GM19452 (cell line): ENCODE measurements at regions not wholly inside any gene's neighbourhood (a gene's known extent, or its start where the extent isn't known, plus 50 kb on each side); places are given as distances from the start of the nearest gene placed in this dataset.
"Not testable (repeated sequence)": the region's sequence is repeated elsewhere in the genome, so short reads cannot be mapped to it uniquely, and the experiment has no call there.

Experiments
- ATAC-seq: cut with Tn5 transposase; IDR thresholded peaks from one replicate; pipeline ENCODE4 v1.9.1; 2021; ENCODE audit not compliant: unreplicated experiment

GRCh38 chr2:36235882-36236281 lies 119.7 kb upstream of the CRIM1 start:
- no peak for ATAC-seq

DNA sequence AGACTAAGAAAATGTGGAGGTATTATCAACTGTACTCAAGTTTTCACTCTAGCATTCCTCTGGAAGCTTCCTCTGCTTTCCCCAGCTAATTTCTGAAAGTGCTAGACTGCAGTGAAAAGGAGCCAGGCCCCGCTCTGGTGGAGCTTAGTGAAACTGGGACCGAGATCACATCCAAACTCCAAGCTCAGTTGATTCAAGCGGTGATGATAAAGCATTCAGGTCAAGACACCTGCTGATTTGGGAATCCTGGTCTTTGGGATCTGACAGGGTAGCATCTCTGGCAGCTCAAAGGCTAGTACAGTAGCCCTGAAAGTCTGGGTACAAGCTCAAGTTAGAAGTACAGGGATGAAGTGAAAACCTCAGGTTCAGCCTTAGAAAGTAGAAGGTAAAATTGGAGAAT lies 120.2 kb upstream of the CRIM1 start:
- no peak for ATAC-seq

DNA sequence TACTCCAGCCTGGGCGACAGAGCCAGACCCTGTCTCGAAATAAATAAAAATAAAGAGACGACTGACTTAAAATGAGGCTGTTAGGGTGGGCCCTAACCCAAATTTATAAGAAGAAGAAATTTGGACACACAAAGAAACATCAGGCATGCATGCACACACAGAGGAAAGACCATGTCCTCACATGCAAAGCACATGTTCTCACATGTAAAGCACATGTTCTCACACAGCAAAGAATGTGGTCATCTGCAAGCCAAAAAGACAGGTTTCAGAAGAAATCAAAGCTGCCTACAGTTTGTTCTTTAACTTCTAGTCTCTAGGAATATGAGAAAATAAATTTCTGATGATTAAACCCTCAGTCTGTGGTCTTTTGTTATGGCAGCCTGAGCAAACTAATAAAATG lies 132.3 kb upstream of the CRIM1 start:
- no peak for ATAC-seq

GRCh38 chr2:36222485-36222884 lies 133.1 kb upstream of the CRIM1 start:
- no peak for ATAC-seq

DNA sequence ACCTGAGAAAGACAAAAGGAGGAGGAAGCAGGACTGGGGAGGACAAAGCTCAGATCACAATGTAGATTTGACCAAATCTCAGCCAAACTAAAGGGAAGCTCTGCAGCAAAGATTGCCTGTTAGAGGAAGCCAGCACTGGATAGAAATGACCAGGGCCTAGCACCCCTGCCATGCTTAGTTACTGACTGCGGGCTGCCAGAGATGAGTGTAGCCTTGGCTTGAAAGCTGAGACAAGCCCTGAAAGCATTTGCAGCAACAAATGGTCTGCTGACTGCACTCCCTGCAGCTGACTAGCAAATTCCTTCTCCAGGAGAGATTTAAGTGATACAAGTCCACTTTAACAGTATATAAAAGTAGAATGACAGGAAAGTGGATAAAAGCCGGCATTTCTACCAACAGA lies 140.9 kb upstream of the CRIM1 start:
- ATAC-seq = no peak

- ATAC-seq = no peak
Measured at GRCh38 chr2:36203366-36203765, 152.2 kb upstream of the CRIM1 start.

DNA sequence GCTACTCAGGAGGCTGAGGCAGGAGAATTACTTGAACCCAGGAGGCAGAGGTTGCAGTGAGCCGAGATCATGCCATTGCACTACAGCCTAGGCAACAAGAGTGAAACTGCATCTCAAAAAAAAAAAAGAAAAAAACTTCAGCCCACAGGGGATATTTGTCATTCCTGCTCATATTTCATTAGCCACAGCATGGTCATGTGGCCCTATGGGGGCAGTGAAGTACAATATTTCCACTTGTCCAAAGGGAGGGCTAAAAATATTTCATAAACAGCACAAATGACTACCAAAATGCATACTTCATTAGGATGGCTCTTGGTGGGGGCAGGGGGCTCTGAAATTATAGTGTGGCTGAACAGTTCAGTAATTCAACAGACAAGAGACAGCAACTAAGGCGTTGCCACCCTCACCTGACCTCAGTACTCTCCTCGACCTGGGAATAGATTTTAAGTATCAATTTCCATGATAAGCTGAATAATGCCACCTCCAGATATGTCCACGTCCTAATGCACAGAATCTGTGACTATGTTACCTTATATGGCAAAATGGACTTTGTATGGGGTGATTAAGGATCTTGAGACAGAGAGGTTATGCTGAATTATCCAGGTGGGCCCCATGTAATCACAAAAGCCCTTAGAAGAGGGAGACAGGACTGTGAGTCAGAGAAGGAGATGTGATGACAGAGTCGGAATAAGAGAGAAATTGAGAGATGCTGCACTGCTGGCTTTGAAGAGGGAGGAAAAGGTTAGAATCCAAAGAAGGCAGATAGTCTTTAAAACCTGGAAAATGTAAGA lies 158.2 kb upstream of the CRIM1 start:
- ATAC-seq = no peak

- no peak for ATAC-seq
Measured at GRCh38 chr2:36193680-36194079, 161.9 kb upstream of the CRIM1 start.

- no peak for ATAC-seq
Measured at GRCh38 chr2:36192983-36193382, 162.6 kb upstream of the CRIM1 start.

GRCh38 chr2:36190097-36190496 lies 165.5 kb upstream of the CRIM1 start:
- no peak for ATAC-seq

DNA sequence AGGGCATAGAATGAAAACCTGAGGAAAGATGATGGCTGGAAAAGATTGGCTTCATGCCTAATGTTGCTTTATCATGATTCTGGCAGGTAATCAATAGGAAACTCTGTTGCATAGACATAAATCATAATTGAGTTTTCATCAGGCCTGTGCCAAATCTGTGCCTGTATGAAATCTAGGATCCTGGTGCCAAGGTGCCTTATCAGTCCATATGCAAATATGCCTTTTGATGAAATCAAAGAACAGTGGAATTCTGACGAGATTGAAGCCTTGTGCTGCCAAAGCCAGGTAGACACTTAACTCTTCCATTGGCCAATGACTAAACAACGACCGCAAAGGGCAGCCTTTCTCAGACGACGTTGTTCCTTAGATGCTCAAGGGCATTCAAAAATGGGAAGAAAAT lies 170.0 kb upstream of the CRIM1 start:
- ATAC-seq = no peak

DNA sequence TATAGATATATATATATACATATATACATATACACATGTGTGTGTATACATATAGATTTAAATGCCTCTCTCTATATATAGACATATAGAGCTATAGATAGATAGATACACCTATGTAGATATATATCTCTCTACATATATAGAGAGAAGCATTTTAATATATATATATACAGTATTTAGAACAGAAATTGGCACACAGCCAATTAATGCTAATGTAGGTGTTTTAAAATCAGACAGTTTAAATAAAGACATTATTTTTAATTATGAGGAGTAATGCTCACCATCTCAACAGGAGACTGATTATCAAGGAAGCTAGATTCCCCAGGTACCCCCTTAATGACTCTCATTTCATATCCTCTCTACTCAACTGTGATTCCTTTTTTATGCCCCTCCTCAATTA lies 170.7 kb upstream of the CRIM1 start:
- no peak for ATAC-seq

- not testable (repeated sequence) for ATAC-seq
Measured at GRCh38 chr2:36180789-36181482, 174.6 kb upstream of the CRIM1 start.

DNA sequence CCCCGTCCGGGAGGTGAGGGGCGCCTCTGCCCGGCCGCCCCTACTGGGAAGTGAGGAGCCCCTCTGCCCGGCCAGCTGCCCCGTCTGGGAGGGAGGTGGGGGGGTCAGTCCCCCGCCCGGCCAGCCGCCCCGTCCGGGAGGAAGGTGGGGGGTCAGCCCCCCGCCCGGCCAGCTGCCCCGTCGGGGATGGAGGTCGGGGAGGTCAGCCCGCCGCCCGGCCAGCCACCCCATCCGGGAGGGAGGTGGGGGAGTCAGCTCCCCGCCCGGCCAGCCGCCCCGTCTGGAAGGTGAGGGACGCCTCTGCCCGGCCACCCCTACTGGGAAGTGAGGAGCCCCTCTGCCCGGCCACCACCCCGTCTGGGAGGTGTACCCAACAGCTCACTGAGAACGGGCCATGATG lies 175.3 kb upstream of the CRIM1 start:
- ATAC-seq = not testable (repeated sequence)

DNA sequence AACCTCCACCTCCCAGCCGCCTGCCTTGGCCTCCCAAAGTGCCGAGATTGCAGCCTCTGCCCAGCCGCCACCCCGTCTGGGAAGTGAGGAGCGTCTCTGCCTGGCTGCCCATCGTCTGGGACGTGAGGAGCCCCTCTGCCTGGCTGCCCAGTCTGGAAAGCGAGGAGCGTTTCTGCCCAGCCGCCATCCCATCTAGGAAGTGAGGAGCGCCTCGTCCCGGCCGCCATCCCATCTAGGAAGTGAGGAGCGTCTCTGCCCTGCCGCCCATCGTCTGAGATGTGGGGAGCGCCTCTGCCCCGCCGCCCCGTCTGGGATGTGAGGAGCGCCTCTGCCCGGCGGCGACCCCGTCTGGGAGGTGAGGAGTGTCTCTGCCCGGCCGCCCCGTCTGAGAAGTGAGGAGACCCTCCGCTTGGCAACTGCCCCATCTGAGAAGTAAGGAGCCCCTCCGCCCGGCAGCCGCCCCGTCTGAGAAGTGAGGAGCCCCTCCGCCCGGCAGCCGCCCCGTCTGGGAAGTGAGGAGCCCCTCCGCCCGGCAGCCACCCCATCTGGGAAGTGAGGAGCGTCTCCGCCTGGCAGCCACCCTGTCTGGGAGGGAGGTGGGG lies 175.8 kb upstream of the CRIM1 start:
- ATAC-seq = not testable (repeated sequence)

DNA sequence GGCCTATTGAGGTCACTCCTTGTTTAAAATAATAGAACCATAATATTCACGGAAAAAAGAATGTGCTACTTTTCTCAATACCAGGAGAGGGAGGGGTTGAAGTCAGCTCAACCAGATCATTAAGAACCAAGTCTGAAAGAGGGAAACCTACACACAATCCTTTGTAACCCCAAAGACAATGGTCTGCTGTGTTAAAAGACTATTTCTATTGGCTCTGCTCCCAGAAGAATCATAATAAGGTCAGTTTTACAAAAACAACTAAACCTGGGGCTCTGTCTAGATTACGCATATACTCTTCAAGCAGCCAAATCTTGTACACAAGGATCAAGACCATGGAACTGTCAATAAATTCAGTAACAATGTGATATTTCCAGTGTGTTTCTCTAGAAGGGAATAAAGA lies 177.2 kb upstream of the CRIM1 start:
- no peak for ATAC-seq

DNA sequence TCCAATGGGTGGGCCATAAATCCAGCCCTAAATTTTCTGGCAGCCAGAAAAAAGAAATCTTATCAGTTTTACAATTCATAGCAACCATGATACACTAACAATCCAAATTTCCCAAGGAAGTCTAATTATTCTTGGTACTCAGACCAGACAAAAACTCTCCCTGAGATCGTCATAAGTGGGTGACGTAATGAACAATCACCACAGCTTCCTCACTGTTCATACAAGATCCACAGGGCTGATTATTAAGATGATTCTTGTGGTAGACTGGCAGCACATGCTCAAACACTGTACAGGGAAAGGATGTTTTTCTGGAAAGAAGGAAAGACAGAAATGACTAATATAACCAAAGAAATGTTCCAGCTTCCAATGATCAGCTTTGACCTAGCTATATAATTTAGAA lies 178.3 kb upstream of the CRIM1 start:
- no peak for ATAC-seq

DNA sequence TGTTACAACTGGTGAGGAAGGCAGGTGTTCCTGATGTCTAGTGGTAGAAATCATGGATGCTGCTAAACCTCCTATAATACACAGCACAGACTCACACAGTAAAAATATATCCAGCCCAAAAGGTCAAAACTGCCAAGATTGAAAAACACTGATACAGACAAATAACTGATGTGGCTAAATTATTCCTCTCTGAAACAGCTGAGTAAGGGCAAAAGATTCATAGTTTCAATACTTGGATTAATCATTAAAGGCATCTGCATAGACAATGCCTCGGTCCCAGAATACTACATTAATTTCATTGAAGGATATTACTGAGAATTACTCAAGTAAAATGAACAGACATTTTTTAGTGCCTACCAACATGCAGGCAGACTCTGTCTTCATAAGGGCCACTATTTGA lies 180.7 kb upstream of the CRIM1 start:
- ATAC-seq = no peak

GRCh38 chr2:36173760-36174404 lies 181.7 kb upstream of the CRIM1 start:
- no peak for ATAC-seq

- ATAC-seq = no peak
Measured at GRCh38 chr2:36172824-36173223, 182.8 kb upstream of the CRIM1 start.

- ATAC-seq = no peak
Measured at GRCh38 chr2:36170805-36171204, 184.8 kb upstream of the CRIM1 start.

DNA sequence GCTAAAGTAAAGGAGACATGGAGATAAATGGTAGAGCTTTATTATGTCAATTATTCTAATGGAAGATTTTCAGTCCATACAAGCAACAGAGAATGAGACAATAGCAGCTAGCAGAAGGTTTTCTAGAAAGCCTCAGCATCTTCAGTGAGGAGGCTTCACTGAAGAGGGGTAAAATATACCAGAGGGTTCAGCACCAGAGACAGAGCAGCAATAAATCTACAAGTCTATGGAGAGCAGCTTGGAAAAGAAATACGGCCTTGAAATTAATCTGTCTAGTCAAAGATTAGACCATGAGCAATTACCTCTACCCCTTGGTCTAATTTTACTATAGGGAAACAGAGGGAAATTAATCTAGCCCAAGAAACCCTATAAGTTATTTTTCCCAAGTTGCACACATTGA lies 185.7 kb upstream of the CRIM1 start:
- ATAC-seq = no peak
